IPS-NIHi11 (cell line): ENCODE measurements at regions not wholly inside any gene's neighbourhood (a gene's known extent, or its start where the extent isn't known, plus 50 kb on each side); places are given as distances from the start of the nearest gene placed in this dataset.

Experiments used
- DNase-seq: peaks from one replicate; pipeline ENCODE4 v3.0.0; 2012; ENCODE audit warnings: mixed read lengths, low spot score

DNA sequence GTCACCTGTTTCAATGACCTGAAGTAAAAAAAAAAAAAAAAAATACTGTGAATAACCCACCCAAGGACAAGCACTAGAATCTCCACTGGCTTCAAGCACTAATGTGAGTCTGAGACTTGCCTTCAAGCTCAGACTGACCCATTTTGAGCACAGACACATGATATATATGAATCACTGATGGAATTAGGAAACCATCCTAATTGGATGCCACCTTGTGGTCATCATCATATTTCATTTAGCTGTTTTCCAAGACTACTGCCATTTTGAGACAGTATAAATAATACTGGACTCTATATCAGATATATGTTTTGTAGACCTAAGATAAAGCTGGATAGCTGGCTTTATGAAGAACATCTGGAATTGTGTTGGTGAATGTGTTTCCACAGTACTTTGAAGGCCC lies 1232.0 kb downstream of the KCNT2 start:
- DNase-seq = no peak

DNA sequence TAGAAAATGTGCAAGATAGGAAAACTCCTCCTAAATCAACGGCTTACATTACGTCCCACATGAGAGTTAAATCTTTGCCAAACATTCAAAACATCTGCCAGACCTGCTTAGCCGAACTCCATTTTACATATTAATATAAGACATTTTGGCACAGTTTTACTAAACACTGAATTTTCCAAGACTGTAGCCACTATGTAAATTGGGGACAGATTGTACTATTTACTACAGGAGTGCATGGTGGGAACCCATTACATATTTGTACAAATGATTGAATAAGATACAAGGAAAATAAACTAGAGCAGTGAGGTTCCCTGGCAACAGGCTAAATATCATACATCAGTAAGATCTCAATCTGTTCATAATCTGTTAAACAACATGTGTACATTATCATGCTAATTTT lies 1234.4 kb downstream of the KCNT2 start:
- no peak for DNase-seq

DNA sequence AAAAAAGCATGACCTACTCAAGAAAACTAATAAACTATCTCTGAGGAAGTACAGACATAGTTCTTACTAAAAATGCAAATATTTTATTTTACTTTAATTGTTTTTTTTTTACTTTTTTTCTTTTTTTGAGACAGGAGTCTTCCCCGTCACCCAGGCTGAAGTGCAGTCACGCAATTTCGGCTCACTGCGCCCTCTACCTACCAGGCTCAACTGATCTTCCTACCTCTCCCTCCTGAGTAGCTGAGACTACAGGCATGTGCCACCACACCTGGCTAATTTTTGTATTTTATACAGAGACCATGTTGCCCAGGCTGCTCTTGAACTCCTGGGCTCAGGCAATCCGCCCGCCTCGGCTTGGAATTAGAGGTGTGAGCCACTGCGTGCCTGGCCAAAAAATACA lies 1263.1 kb downstream of the KCNT2 start:
- DNase-seq = no peak

DNA sequence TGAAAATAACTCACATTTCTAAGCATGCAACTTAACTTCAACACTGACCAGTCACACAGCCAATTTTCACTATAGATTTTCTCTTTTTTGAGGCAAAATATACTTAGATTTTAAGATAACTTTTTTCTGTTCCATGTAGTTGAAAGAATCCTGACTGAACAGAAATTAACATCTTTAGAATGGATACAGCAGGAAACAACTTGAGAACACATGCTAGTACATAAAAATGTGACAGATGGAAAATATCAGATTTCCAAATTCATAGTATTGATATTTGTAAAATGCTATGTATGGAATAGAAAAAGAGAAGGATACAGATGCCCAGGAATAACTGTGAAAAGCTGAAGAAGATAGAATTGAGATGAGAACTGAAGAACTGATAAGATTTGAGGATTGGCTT lies 1270.6 kb downstream of the KCNT2 start:
- DNase-seq = no peak

DNA sequence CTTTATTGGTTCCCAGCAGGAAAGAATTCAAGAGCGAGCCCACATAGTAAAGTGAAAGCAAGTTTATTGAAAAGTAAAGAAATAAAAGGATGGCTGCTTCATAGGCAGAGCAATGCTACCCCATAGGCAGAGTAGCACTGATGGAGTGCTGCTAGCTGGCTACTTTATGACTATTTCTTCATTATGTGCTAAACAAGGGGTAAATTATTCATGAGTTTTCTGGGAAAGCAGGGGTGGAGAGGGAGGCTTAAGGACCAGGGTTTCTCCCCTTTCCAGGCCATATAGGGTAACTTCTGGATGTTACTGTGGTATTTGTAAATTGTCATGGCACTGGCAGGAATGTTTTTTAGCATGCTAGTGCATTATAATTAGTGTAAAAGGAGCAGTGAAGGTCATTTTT lies 1271.4 kb downstream of the KCNT2 start:
- no peak for DNase-seq

DNA sequence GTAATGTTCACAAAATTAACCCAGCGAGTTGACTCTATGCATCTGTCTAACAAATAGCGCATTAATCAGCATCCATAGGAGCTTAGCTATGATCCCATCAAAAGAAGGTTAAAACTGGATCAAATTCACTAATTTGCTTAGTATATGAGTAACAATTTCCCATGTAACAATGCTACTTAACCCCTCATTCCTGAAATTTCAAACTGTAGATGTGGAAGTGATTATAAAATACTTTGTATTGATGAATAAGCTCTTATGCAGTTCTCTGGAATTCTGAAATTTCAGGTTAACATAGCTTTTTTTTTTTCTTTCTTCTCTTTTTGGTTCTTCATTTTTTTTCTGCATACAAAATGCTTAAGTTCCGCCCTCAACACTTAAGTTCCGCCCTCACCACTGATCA lies 1272.7 kb downstream of the KCNT2 start:
- no peak for DNase-seq

DNA sequence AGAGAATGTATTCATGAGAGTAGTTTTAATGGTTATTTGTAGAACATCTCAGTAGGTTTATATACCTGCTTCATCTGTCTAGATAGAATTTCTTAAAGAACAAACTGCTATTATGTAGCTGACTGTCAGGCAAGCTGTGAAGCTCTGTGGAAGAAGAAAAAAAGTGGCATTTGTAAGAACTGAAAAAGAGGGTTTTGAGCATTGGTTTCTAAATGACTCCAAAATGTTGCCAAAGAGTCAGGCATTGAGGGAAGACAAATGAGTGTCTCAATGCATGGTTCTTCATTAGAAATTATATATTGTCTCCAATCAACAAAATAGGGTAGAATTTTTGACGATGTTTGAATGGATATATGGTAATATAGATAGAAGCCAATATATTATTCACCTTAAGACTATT lies 1276.1 kb downstream of the KCNT2 start:
- DNase-seq = no peak

DNA sequence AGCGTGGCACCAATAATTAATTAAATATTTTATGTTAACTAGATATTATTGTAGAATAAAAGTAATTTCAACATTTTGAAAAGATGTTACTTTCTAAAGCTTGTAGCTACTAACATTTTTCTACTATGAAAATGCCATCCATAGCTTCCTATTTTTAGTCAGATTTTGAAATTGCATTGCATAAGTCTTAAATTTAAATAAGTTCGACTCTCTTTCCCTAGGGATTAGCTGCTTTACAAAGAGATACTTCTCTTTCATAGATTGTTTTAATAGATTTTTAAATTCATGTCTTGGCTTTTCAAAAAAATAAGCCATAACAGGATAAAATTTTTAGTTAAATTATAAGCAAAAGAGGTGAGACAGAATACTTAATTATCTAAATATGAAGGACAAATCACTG lies 1279.6 kb downstream of the KCNT2 start:
- no peak for DNase-seq

DNA sequence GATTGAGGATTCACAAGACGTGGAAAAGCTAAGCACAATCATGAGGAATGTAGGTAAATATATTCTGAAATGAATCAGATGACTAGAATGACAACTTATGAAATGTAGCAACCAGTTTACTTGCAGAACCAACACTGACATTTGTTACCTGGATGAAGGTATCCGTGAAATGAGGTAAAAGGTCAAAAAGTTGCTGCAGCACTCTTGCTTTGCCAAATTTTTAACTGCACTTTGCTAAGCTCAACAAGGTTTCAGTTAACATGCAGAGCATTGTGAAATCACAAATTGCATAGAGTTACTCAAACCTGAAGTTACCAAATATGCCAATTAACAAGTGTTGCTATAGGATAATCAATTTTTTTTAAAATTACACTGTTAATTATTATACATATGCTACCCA lies 1280.1 kb downstream of the KCNT2 start:
- no peak for DNase-seq

DNA sequence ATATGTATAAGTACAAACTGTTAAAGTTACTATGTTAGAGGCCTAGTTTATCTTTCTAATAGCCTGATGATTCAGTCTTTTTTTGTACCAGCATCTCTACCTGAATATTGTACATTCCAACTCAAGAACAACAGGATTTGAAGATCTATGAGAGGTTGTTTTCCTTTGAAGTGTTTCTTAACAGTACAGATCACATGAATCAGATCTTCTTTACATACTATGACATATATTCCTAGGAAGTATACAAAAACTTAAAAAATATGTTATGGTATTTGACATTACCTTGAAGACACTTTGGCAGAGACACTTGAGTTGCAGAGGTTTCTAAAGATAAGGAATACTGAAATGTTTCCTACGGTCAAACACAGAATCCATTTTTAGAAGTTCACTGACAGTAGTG lies 1280.9 kb downstream of the KCNT2 start:
- DNase-seq = no peak

DNA sequence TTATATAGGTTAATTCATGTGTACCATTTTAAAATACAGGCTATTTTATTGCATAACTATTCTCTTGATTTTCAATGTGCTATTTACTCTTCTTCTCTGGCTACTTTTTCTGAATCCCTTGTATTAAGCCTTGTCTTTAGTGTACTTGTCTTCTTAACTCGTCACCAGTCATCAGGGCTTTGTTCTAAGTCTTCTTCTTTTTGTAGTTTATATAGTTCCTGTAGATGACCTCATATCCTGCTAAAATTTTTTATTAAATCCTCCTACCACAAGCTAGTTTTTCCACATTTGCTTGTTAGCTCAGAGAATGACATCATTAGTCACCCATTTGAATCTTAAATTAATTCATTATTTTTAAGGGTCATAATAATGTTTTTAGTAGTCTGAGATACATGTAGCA lies 1281.9 kb downstream of the KCNT2 start:
- no peak for DNase-seq

DNA sequence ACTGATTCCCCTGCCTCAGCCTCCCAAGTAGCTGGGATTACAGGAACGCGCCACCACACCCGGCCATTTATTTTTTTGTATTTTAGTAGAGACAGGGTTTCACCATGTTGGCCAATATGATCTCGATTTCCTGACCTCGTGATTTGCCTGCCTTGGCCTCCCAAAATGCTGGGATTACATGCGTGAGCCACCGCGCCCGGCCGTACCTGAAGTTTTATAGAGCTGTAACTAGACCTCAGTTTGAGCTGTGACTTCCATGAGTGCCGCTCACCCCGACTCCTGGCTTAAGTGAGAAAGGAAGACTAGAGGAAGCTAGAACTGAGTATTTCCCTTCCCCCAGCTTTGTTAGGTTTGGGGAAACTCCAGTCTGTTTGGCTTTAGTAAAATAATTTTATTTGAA lies 1283.1 kb downstream of the KCNT2 start:
- no peak for DNase-seq

DNA sequence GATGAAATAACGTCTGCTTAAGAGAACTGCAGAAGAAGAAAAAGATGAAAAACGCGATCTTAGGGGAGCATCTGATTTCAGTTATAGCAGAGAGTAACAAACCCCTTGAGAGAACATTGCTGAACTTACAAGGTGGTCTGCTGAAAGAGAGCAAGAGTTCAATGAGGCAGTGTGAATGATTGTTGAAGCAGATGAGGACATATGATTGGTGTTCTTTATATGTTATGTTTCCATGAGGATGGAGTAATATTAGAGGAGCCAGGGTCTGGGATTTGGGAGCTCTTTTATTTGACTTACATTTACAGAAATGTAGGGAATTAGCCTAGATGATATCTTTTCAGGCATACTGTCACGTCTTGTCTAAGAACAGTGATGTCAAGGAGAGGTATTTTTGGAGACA lies 1302.0 kb downstream of the KCNT2 start:
- no peak for DNase-seq

DNA sequence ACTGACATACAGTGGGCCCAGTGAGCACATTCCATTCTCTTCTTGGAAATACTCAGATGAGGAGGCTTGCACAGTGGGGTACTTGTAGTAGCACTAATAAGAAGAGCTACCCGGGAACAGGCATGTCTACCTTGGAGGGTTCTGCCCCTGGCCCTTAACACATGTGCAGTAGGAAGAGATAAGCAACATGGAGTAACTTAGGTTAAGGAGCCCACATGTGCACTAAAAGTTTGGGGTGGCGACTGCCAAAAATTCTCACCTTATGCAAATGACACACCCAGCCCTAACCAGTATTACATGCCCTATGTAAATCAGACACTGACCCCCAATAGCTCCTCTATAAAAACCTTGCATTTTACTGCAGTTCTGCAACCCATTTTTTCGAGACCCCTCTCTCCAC lies 1313.3 kb downstream of the KCNT2 start:
- no peak for DNase-seq

DNA sequence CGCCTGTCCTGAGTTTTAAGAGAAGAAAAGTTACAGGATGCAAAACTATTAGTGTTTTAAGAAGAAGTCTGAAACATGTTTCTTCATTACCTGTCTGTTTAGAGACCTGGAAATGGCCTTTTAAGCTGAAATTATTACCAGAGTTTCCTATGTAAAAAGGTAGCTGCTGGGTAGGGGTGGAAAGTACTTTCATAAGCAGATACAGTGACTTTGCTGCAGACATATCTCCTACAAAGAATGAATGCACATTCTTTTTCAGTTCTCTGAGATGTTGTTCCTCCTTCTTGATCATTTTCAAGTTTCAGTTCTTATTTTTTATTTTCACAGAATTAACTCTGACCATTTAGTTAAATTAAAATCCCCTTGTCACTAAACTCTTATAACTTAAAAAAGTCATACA lies 1329.6 kb downstream of the KCNT2 start:
- no peak for DNase-seq

DNA sequence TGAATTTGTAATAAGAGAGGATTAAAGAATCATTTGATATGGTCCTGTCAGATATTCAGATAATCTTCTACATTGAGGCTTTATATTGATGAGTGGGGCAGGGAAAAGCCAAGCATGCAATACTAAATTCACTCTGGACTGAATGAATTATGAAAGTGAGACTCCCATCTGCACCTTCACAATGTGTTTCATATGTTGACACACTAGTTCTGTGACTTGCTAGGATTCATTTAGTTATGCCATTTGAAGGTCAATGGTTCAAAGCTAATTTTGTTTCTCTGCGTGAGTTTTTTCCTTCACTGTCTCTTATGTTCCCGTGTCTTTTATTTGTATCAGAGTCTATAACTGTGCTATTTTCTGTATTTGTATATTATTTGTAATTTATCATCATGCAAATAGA lies 1332.5 kb downstream of the KCNT2 start:
- no peak for DNase-seq

DNA sequence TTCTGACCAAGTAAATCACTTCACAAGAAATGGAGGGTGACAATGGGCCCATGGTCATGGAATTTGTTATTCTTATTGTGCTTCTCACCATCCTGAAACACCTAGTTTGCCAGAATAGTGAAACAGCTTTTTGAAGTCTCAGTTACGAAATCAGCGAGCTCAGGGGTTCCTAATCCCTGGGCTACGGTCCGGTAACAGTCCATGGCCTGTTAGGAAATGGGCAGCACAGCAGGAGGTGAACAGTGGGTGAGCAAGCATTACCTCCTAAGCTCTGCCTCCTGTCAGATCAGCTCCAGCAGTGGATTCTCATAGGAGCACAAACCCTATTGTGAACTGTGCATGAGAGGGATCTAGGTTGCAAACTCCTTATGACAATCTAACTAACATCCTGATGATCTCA lies 1356.3 kb downstream of the KCNT2 start:
- DNase-seq = peak; percentile 5

DNA sequence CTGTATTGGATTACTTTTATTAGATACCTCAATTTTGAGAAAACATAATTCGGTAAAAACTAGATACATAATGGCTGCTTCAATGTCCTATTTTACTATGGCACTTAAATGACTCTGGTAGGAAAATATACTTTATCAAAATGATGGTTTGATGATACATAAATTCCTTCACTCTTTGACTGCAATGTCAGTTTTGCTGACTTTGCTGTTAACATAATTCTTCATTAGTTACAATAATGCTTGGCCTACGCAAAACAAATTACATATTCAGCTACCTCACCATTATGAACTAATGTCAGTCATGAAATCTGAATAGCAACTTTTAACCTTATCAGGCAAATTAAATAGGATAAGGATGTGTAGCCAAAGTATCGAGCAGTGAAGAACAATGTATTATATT lies 1364.7 kb downstream of the KCNT2 start:
- no peak for DNase-seq

DNA sequence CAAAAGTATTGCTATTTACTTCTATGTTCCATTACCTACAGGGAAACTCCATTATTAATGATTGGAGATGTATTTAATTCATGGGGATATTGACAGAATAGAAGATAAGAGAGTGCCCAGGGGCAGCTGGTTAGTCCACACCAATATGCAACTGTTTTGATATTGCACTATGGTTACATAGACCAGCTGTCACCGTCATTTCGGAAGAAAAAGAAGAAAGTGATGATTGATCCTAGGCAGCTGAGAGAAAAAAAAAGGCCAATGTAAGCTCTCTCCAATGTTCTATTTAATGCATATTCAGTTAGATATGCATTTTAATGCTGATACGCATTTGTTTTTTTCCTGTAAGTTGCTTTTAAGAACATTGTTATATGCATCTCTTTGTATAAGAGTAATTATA lies 1367.2 kb downstream of the KCNT2 start:
- DNase-seq = no peak

DNA sequence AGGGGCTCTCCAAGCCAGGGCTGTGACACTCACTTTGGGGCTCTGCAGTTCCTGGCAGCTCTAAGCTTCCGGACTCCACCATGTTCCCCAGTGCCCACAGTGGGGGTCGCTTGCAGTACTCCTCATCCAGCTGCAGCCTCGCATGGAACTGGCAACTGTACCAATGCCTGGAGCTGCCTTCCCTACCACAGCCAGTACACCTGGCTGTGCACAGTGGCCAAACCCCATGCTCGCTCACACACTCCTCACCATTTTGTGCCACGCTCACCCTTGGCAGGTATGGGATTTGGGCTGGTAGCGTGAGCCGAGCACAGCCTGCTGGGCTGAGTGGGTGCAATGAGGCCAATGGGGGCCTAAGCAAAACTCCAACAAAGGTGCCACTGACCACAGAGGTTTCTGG lies 1369.9 kb downstream of the KCNT2 start:
- DNase-seq = no peak

DNA sequence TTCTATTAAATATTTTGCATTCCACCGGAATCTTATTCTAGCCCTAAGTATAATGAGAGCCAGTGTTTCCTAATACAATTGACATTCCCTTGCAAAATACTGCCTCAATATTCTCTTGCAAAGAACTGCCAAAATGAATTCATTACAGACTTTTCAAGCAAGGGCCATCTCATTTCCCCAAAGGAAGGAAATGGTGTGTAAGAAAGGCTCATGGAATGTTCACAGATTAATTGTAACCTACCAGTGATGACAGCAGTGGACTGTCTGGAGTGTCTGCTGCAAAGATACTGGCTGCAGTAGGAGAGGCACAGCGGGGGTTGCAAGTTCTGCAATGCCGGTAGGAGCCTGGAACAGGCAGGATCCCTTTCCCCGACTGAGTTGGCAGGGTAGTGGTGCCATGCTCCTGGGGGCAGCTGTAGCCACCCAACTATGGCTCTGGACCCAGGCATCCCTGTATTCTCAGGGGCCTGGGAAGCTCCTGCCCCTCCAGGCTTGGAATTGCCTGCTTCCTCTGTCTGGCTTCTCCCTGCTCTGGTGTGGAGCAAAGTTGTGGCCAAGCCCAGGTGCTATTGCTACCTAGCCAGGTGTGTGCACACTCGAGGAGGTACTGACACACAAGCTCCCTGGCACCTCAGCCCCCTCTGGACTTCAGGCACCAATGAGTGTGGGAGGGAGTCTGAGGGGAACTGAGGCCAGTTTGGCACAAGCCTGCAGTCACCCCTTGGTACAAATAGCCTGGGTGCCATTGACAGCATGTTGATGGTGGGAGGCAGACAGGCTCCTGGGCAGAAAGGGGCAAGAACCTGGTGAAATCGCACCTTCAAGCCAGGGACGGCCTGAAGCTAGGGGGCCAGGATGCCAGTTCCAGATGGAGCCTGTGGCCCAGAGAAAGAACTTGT lies 1371.0 kb downstream of the KCNT2 start:
- no peak for DNase-seq

DNA sequence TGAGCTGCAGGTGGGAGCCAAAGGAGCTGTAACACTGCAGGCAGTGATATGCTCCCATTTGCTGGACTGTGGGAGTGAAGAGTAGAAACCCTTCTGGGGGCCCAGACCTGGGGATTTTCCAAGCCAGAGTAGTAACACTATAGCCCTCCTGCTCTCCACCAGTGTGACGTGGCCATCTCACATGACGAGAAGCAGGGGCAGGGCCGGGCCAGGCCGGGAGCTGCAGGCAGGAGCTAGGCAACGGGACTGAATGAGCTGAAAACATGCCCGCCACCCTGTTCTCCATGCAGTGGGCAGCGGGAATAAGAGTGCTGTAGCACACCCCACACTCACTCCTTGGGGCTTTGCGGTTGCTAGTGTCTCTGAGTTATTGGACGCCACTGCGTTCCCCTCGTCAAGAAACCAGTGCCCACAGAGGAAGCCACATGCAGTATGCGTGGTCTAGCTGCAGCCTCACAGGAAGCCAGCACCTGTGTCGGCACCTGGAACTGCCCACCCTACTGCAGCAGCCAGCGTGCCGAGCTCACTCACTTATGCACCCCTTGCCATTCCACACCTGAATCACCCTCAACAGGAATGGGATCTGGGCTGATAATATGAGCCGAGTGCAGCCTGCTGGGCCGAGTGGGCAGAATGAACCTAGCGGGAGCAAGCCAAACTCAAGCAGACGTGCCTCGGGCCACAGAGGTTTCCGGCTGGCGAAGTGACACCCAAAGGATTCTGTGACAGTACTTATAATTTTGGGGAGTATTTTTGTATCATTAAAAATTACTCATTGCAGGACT lies 1389.6 kb downstream of the KCNT2 start:
- DNase-seq = no peak

DNA sequence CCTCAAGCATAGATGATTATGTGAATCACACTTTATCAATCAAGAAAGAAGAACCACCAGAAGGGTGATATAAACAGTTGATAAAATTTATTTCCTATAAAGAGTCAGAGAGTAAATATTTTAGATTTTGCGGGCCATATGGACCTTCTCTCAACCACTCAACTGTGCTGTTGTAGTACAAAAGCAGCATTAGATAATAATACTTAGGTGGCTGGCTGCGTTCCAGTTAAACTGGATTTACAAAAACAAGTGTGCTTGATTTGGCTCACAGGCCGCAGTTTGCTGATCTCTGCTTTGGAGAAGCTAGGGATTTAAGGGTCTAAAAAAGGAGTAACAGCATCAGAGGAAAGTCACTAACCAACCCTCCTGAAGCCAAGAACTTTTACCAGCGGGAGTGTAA lies 1406.0 kb downstream of the KCNT2 start:
- DNase-seq = no peak

DNA sequence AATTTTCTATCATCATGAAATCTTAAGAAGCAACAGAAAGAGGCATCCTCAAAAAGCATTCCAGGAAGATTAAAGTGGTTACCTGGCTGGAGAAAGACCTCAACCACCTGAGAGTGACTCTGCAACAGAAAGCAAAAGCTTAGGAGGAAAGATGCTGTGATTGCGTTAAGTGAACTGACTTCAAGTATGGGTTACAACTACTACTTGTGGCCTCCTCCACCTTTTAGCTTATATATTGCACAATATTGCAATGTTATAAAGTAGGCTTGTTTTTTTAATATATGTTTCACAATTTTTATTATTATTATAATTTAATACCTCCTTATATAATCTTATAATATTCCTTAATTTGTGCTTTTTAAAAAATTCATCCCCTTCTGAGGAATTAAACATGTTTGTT lies 1407.5 kb downstream of the KCNT2 start:
- DNase-seq = no peak
